ENCODE measurements at regions not wholly inside any gene's neighbourhood (a gene's known extent, or its start where the extent isn't known, plus 50 kb on each side); places are given as distances from the start of the nearest gene placed in this dataset.
"Not testable (repeated sequence)": the region's sequence is repeated elsewhere in the genome, so short reads cannot be mapped to it uniquely, and the experiment has no call there.

DNA sequence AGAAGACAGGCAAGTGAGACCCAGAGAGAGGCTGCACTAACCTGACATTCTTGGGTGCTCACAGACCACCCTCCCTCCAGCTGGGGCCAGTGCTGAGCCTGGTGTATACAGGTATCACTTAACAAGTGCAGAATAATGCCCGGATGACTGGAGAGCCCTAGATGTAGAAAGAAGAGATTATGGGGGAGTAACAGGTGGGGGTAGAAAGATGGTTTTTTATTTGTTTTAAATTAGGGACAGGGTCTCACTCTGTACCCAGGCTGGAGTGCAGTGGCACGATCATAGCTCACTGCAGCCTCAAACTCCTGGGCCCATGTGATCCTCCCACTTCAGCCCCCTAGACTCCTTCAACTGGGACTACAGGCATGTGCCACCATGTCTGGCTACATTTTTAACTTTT, 53.1 kb upstream of the CYP2B6 start:
- TF ChIP-seq, protein P1, sequence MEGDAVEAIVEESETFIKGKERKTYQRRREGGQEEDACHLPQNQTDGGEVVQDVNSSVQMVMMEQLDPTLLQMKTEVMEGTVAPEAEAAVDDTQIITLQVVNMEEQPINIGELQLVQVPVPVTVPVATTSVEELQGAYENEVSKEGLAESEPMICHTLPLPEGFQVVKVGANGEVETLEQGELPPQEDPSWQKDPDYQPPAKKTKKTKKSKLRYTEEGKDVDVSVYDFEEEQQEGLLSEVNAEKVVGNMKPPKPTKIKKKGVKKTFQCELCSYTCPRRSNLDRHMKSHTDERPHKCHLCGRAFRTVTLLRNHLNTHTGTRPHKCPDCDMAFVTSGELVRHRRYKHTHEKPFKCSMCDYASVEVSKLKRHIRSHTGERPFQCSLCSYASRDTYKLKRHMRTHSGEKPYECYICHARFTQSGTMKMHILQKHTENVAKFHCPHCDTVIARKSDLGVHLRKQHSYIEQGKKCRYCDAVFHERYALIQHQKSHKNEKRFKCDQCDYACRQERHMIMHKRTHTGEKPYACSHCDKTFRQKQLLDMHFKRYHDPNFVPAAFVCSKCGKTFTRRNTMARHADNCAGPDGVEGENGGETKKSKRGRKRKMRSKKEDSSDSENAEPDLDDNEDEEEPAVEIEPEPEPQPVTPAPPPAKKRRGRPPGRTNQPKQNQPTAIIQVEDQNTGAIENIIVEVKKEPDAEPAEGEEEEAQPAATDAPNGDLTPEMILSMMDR (optimal IDR thresholded peaks at IDR 0.05 in 1 of 3, IDR thresholded peaks at IDR 0.05 in 1 of 3, conservative IDR thresholded peaks at IDR 0.05 in 1 of 3; ENCODE audit: extremely low read depth in 1 of 3, insufficient read depth in 2 of 3, low read length in 3 of 3), result not testable (repeated sequence)
- not testable (repeated sequence) for TF ChIP-seq EZH2 (IDR thresholded peaks at IDR 0.05; ENCODE audit: low read length)

All from keratinocyte (primary cell).